ENCODE measurements at regions not wholly inside any gene's neighbourhood (a gene's known extent, or its start where the extent isn't known, plus 50 kb on each side); places are given as distances from the start of the nearest gene placed in this dataset.
A peak's percentile ranks its signal among the peaks of the same experiment; 100 is the strongest.

GRCh38 chr1:93774707-93775106 is 93.1 kb upstream of the BCAR3 start:
- no peak for TF ChIP-seq CTCF (IDR thresholded peaks at IDR 0.05)
- DNase-seq (ENCODE audit: low spot score), result no peak
- no peak for ATAC-seq (ENCODE audit: low FRiP score)

- no peak for ATAC-seq (ENCODE audit: low FRiP score)
- no peak for TF ChIP-seq CTCF (IDR thresholded peaks at IDR 0.05)
- no peak for DNase-seq (ENCODE audit: low spot score)
These were observed 91.6 kb upstream of the BCAR3 start for GRCh38 chr1:93773049-93773838.

- ATAC-seq (ENCODE audit: low FRiP score), result no peak
- TF ChIP-seq CTCF (IDR thresholded peaks at IDR 0.05), result no peak
- DNase-seq (ENCODE audit: low spot score), result no peak
These were observed 90.2 kb upstream of the BCAR3 start for GRCh38 chr1:93771843-93772242.

GRCh38 chr1:93770640-93771039 is 89.0 kb upstream of the BCAR3 start:
- no peak for TF ChIP-seq CTCF (IDR thresholded peaks at IDR 0.05)
- no peak for ATAC-seq (ENCODE audit: low FRiP score)
- no peak for DNase-seq (ENCODE audit: low spot score)

- DNase-seq (ENCODE audit: low spot score) (no peak), ATAC-seq (ENCODE audit: low FRiP score) (no peak)
- no peak for TF ChIP-seq CTCF (IDR thresholded peaks at IDR 0.05)
These were observed 88.1 kb upstream of the BCAR3 start for GRCh38 chr1:93769777-93770176.

GRCh38 chr1:93768380-93768863 is 86.8 kb upstream of the BCAR3 start:
- peak; percentile 60 for ATAC-seq (ENCODE audit: low FRiP score)
- no peak for TF ChIP-seq CTCF (IDR thresholded peaks at IDR 0.05)

GRCh38 chr1:93766451-93766850 is 84.8 kb upstream of the BCAR3 start:
- no peak for TF ChIP-seq CTCF (IDR thresholded peaks at IDR 0.05)
- ATAC-seq (ENCODE audit: low FRiP score), result no peak

More at GRCh38 chr1:93768380-93768863, 86.8 kb upstream of the BCAR3 start:
- no peak for DNase-seq (ENCODE audit: low spot score)

More at GRCh38 chr1:93766451-93766850, 84.8 kb upstream of the BCAR3 start:
- no peak for DNase-seq (ENCODE audit: low spot score)
